ENCODE measurements at regions not wholly inside any gene's neighbourhood (a gene's known extent, or its start where the extent isn't known, plus 50 kb on each side); places are given as distances from the start of the nearest gene placed in this dataset.

- TF ChIP-seq SUZ12 (IDR thresholded peaks at IDR 0.05; ENCODE audit: extremely low read depth, insufficient read depth, insufficient read length) (no peak), YY1 (IDR thresholded peaks at IDR 0.05; ENCODE audit: insufficient read depth, insufficient read length) (no peak), ZNF274 (IDR thresholded peaks at IDR 0.05; ENCODE audit: low read depth, low read length) (no peak)
These were observed 101.5 kb upstream of the ZNF608 start for GRCh38 chr5:124847907-124848306.
